ELF-1 (cell line): ENCODE measurements at regions not wholly inside any gene's neighbourhood (a gene's known extent, or its start where the extent isn't known, plus 50 kb on each side); places are given as distances from the start of the nearest gene placed in this dataset.

Experiments used
- DNase-seq: peaks from one replicate; pipeline ENCODE4 v3.0.0-alpha.2; 2016; ENCODE audit warnings: low read depth, low spot score

DNA sequence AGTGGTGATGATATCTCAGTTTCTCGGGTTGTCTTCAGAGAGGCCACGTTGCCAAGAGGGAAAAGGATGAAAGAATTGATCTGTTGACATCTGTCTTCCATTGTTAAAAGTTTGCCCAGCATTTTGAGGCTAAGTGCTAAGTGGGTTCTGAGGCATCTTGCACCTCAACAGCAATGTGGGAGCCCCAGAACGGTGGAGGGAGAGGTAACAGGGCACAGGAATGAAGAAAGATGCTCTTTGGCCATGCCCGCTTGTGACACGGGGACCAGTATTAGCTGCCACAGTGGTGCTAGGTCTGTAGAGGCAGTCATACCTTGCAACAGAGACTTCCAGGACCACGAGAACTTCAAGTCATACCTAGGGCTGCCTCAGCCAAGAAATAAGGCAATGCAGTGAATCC lies 106.6 kb upstream of the NUPR2 start:
- no peak for DNase-seq

DNA sequence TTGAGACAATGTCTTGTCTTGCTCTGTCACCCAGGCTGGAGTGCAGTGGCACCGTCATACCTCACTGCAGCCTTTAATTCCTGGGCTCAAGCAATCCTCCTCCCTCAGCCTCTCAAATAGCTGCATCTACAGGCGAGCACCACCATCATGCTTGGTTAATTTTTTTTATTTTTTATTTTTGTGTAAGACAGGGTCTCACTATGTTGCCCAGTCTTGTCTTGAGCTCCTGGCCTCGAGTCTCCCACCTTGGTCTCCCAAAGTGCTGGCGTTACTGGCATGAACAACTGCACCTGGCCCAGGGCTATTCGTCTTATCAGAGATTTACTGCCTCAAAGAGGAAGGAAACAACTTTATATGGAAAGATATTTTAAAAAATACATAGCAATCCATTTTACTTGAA lies 102.8 kb upstream of the NUPR2 start:
- no peak for DNase-seq

DNA sequence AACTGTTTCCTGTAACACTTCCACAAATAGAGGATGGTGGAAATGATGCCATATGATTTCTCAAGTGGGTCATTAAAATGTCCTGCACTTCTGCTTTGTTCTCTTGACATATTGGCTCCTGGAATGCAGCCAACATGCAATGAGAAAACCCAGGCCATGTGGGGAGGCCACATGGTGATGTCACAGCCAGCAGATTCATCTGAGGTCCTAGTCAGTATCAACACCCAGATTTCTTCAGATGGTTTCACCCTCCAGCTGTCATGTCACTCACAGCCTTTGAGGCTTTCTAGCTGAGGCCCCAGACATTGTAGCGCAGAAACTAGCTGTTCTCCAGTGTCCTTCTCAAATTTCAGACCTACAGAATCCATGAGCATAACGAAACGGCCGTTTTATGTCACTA lies 102.3 kb upstream of the NUPR2 start:
- DNase-seq, result no peak

GRCh38 chr7:56213574-56213973 lies 97.4 kb upstream of the NUPR2 start:
- no peak for DNase-seq

- DNase-seq, result no peak
Measured at GRCh38 chr7:56206420-56206819, 90.2 kb upstream of the NUPR2 start.

GRCh38 chr7:56199639-56200038 lies 83.4 kb upstream of the NUPR2 start:
- no peak for DNase-seq

DNA sequence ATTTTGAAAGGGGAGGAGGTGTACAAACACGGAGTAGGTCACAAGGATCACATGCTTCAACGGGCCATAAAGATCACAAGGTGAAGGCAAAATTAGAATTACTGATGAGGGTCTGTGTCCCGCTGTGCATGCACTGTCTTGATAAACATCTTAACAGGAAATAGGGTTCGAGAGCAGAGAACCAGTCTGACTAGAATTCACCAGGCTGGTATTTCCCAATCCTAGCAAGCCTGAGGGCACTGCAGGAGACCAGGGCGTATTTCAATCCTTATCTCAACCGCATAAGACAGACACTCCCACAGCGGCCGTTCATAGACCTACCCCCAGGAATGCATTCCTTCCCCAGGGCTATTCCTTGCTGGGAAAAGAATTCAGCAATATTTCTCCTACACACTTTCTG lies 80.0 kb upstream of the NUPR2 start:
- DNase-seq, result peak; percentile 9

DNA sequence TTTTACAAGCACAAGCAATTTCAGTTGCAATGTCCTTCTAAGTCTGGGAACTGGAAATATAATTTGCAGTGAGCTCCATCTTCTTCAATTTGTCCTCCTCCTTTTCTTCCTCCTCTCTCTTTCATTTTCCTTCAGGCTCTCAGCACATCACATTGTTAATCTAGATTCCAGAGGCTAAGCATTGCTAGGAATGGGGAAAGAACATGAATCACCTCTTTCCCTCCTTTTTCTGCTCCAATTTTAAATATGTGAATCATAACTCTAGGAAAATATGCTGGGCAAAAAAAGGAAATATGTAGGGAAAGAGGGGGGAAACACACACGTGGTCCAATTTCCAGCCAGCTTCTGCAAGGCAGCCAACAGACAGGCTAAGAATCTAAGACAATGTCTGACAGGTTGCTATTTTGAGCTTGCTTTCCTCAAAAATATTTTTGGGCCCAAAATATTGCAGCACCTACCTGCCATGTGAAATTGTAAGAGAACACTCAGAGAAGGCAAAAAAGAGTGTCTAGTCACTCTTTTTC lies 72.7 kb upstream of the NUPR2 start:
- DNase-seq, result no peak

- DNase-seq, result no peak
Measured at GRCh38 chr7:56188376-56188775, 72.2 kb upstream of the NUPR2 start.

DNA sequence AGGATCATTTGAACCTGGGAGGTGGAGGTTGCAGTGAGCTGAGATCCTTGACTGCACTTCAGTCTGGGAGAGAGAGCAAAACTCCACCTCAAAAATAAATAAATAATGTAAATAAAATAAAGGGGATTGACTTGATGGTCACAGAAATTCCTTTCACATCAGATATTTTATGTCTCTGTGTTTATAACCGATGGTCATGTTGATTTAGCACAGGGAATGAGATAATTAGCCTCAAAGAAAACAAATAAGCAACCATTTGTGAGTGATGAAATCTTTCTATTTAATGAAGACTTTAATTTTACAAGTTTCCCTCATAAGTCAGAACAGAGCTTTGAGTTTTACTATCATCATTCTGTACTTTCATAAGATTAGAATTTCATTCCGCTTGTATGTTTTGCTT lies 64.8 kb upstream of the NUPR2 start:
- DNase-seq, result no peak

DNA sequence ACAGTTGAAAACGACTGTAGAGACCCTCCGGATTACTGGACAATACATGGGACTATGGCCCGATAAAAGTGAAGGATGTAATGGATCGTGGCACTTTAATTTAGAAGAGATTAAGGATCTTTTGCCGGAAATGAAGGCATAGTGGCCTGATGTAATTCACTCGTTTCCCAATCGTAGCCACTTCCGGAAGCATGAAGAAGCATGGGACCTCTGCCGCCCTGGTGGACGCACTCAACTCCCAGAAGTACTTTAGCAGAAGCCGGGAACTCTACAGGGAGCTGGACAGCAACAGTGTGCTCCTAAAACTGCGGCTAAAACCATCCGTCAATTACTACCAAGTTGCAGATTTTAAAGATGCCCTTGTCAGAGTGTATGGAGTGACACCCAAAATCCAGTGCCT lies 59.6 kb upstream of the NUPR2 start:
- no peak for DNase-seq

GRCh38 chr7:56174875-56175760 lies 58.9 kb upstream of the NUPR2 start:
- no peak for DNase-seq

DNA sequence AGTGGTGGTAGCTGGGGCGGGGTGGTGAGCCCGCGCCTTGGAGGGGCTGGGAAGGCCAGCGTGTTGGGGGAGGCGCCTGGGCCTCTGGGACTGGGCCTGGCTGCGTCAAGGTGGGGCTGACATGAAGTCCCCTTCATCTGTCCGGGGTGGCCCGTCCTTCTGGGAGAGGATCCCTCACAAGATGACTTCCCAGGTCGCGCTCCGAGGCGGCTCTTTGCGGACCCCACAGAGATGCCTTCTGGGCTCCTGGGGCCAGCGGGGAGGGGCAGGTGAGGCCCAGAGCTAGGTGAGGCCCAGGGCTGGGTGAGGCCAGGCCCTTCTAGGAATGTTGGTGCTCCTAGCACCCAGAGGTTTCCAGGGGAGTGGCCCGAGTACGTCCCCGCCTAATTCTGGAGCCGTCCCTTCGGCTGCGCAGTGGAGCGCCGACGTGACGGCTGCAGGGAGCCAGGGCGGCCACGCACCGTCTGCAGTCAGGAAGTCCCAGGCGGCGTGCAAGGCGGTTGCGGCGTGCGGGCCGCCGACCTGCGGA lies 58.2 kb upstream of the NUPR2 start:
- DNase-seq, result no peak
